HG03457 (cell line): ENCODE measurements at regions not wholly inside any gene's neighbourhood (a gene's known extent, or its start where the extent isn't known, plus 50 kb on each side); places are given as distances from the start of the nearest gene placed in this dataset.
"Not testable (repeated sequence)": the region's sequence is repeated elsewhere in the genome, so short reads cannot be mapped to it uniquely, and the experiment has no call there.

Experiments
- ATAC-seq: cut with Tn5 transposase; IDR thresholded peaks from one replicate; pipeline ENCODE4 v1.9.1; 2021; ENCODE audit warnings: moderate number of reproducible peaks; ENCODE audit not compliant: unreplicated experiment

- ATAC-seq = no peak
Measured at GRCh38 chr13:90908792-90909191, 438.7 kb upstream of the MIR17HG start.

- no peak for ATAC-seq
Measured at GRCh38 chr13:90910018-90910639, 437.4 kb upstream of the MIR17HG start.

DNA sequence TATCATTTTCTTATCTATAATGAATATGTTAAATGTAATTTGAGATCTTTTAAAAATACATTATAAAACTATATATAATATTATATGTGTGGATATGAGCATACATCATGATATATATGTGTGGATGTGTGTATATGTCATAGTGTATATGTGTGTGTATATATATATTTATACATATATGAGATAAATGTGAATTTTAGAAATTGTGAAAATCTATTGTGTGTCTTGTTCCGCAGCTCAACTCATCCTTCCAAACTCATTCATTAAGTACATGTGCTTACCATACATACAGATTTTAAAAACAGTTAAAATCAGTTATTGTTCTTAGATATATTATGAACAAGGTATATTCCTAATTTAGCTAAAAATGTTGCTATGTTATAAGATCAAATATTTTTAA lies 435.2 kb upstream of the MIR17HG start:
- no peak for ATAC-seq

DNA sequence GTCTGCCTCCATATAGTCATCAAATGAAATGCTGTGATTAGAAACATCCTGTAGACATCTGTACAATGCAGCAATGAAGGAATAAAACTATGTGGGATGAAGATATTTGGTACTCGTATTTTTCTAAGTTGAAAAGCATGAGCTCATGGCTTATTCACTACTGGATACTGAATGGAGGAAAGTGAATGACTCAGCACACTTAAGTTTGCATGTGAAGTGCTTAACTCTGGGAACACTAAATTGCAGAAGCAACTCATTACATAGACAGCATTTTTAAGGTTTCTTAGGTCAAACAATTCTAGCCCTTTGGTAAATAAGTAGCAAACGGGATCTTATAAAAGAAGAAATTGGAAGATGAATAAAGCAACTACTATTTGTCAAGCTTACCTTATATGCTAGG lies 429.0 kb upstream of the MIR17HG start:
- ATAC-seq = no peak

- no peak for ATAC-seq
Measured at GRCh38 chr13:90919153-90919552, 428.3 kb upstream of the MIR17HG start.

GRCh38 chr13:90926459-90926858 lies 421.0 kb upstream of the MIR17HG start:
- ATAC-seq = no peak

- no peak for ATAC-seq
Measured at GRCh38 chr13:90928109-90928508, 419.4 kb upstream of the MIR17HG start.

DNA sequence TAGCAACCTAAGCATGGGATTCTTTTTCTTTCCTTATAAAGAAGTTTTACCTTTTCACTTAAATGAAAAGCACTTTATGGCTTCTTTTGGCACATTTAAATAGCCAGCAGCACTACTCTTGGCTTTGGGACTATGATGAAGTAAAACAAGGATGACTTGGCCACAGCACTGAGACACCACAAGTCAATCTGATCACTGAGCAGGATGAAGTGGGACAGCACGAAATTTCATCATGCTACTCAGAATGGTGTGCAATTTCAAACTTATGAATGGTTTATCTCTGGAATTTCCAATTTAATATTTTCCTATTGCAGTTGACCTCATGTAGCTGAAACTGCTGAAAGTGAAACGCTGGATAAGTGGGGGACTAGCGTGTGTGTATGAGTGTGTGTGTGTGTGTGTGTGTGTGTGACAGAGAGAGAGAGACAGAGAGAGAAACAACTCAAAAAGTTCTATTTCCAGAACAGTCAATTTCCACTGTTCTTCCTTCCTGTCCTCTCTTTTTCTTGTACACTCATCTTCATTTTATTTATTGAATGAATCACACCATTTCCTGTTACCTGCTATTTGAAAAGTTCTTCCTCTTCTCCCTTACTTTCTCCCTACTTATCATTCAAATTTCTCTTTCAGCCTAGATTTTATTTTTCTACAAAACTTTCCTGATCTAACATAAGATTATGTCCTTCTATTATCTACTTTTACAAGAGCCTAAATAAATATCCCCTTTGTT lies 414.2 kb upstream of the MIR17HG start:
- no peak for ATAC-seq

- no peak for ATAC-seq
Measured at GRCh38 chr13:90934741-90935140, 412.7 kb upstream of the MIR17HG start.

- ATAC-seq = no peak
Measured at GRCh38 chr13:90938848-90939247, 408.6 kb upstream of the MIR17HG start.

DNA sequence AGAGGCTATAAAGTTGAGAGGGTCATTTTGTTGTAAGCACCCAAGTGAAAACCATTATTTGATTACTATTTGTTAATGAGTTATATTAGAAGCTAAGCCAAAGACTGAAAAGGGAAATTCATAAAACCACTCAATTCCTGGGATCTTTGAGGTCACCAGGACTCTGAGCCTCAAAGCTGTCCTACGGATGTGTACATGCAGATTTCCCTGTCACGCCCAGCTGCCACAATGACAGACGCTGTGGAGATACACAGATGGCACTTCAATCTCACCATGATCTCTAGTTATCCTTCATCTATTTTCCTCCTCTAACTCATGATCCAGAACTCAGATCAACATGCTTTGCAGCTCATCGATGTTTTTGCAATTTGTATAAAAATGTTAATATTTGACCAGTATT lies 403.5 kb upstream of the MIR17HG start:
- no peak for ATAC-seq

- not testable (repeated sequence) for ATAC-seq
Measured at GRCh38 chr13:90945146-90945545, 402.3 kb upstream of the MIR17HG start.

DNA sequence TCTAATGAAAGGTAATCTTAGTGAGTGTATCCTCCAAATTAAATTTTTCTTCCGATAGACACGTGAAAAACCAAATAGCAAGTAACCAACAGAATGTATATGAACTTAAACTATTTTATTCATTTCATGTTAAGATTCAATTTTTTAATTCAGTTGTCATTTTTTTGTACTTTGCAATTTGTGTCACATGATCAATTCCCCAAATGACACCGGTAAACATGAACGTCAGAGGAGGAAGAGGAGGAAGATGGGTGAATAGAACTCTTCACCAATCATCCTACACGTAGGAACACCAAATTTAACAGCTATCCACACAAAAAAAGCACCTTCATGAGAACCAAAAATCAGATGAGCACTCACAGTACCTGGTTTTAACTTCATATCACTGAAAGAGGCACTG lies 401.4 kb upstream of the MIR17HG start:
- ATAC-seq = not testable (repeated sequence)

GRCh38 chr13:90947976-90948375 lies 399.5 kb upstream of the MIR17HG start:
- ATAC-seq = no peak

GRCh38 chr13:90950160-90950559 lies 397.3 kb upstream of the MIR17HG start:
- no peak for ATAC-seq

- ATAC-seq = no peak
Measured at GRCh38 chr13:90951663-90952062, 395.8 kb upstream of the MIR17HG start.

DNA sequence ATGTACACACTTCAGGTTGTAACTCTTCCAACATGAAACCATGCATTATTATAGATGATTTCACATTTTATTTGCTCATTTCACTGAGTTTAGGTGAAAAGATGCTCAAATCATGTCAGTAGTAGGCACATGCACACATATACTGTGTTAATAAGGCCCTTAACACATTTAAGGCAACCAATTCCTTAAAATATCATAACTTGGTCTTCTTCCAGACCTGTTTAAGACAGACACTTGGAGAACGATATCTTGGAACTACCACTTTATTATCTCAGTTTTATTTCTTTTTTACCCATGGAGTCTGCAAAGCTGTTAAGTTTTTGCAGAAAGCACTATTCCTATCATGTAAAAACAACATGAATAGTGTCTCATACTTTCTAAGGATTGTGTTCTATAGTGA lies 395.2 kb upstream of the MIR17HG start:
- no peak for ATAC-seq

DNA sequence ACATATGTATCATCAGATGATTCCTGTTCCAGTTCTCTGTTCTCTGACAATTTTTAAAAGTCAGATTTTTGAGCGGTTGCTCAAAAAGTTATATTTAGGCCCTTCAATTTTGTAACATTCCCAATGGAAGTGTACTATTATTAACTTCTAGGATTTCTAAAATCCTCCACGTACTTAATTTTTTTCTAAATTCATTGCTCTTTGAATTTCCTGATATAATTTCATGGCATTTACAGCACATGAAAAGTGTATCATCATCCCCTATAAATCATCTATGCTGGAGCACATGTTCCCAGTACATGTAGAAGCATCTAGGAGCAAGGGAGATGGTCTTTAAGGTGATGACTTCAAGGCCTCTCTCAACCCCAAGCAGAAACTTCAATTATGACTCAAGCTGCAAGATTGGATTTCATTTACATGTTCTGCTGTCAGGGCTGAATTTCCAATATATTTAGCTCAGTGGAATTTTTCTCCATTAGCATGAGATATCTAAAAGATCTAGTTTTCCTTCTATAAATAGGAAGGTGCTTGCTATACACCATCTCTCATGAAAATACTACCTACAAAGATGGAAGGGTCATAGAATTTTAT lies 392.8 kb upstream of the MIR17HG start:
- ATAC-seq = no peak

GRCh38 chr13:90956031-90956430 lies 391.5 kb upstream of the MIR17HG start:
- no peak for ATAC-seq

DNA sequence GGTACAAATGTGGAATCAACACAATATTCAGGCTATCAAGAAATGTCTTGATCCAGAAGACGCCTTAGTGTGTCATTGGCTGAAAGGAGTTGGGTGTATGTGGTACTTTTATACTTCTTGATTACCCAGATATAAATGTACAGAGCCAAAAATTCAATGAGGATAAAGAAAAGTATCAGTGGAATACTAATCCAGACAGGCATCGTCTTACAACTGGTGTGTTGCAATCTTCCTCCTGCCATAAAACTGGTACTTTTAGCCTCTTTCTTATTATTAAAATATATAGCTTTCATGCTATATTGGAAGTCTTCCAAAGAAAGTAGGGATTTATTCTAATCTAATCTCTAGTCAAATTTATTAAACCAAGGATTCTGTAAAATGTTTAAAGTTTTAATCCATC lies 388.6 kb upstream of the MIR17HG start:
- no peak for ATAC-seq

- no peak for ATAC-seq
Measured at GRCh38 chr13:90968166-90968904, 379.2 kb upstream of the MIR17HG start.
